Panc1 (cell line): ENCODE measurements at regions not wholly inside any gene's neighbourhood (a gene's known extent, or its start where the extent isn't known, plus 50 kb on each side); places are given as distances from the start of the nearest gene placed in this dataset.

Experiments
- ATAC-seq: fragments of 200-7000 bp; cut with Tn5 transposase; 2 replicates; pipeline ENCODE4 v1.9.1; 2020; ENCODE audit warnings: mild to moderate bottlenecking, moderate library complexity
- BruUV-seq: library from RNA; stranded (reverse); fragments of 400-500 nt; replicated peaks from 2 replicates; lab custom pipeline; 2021; lab: Mats Ljungman, UMichigan
- CTCF ChIA-PET: fragments of 300-600 bp; sonication (Branson Sonifier 250); formaldehyde crosslinking; loops from one replicate; lab custom pipeline; 2022; ENCODE audit warnings: antibody characterized with exemption; lab: Charles Lee
- POLR2A ChIA-PET: fragments of 300-600 bp; sonication (Branson Sonifier 250); formaldehyde crosslinking; loops from one replicate; lab custom pipeline; 2022; ENCODE audit warnings: antibody characterized with exemption; lab: Charles Lee
- DNase-seq: peaks from one replicate; pipeline ENCODE4 v3.0.0-alpha.2; 2010; ENCODE audit warnings: low read depth, low spot score
- H3K27ac ChIP-seq: 2 replicates; pipeline ENCODE4 v1.5.1; 2011; ENCODE audit warnings: mild to moderate bottlenecking, low read length, inconsistent platforms
- H3K27me3 ChIP-seq: fragments of 200-500 bp; sonication (Bioruptor generic); 2 replicates; pipeline ENCODE4 v1.6.0; 2014; ENCODE audit warnings: low read length, inconsistent platforms; ENCODE audit not compliant: control insufficient read depth, insufficient read depth
- H3K36me3 ChIP-seq: fragments of 200-500 bp; sonication (Bioruptor generic); 2 replicates; pipeline ENCODE4 v1.5.1; 2014; ENCODE audit warnings: inconsistent platforms, mild to moderate bottlenecking, low read length, moderate library complexity; ENCODE audit not compliant: control insufficient read depth, insufficient read depth
- H3K4me1 ChIP-seq: 2 replicates; pipeline ENCODE4 v1.5.1; 2011; ENCODE audit warnings: inconsistent platforms, mild to moderate bottlenecking, low read length, moderate library complexity; ENCODE audit not compliant: control insufficient read depth, insufficient read depth
- H3K4me3 ChIP-seq, 2 experiments: 2 replicates each; pipeline ENCODE4 v1.5.1; 2011 to 2012; ENCODE audit warnings: low read depth in 2 of 2, low read length in 2 of 2, mild to moderate bottlenecking in 2 of 2, inconsistent platforms in 1 of 2, moderate library complexity in 1 of 2
- H3K9me3 ChIP-seq: fragments of 200-500 bp; sonication (Bioruptor generic); 2 replicates; pipeline ENCODE4 v1.5.1; 2014; ENCODE audit warnings: low read depth, mild to moderate bottlenecking, inconsistent platforms, low read length, moderate library complexity; ENCODE audit not compliant: control insufficient read depth, insufficient read depth
- POLR2AphosphoS5 ChIP-seq: IDR thresholded peaks from 2 replicates; pipeline ENCODE4 v1.6.1; 2012; ENCODE audit warnings: mild to moderate bottlenecking, low read depth, low read length, moderate library complexity
- SIN3A ChIP-seq: IDR thresholded peaks from 2 replicates; pipeline ENCODE4 v1.6.1; 2012; ENCODE audit warnings: low read depth, mild to moderate bottlenecking, low read length, moderate library complexity, borderline replicate concordance; ENCODE audit not compliant: insufficient read depth
- TCF7L2 ChIP-seq: IDR thresholded peaks from 2 replicates; pipeline ENCODE4 v1.6.1; 2011; ENCODE audit warnings: mild to moderate bottlenecking, low read depth, low read length, inconsistent platforms
- in situ Hi-C: cut with HindIII; loops from 2 replicates; pipeline ENCODE4 v1.10.0; 2016; ENCODE audit warnings: low sequenced_read_pairs, low pct_unique_long_range_greater_than_20kb
- intact Hi-C: fragments of 100-400 bp; cut with micrococcal nuclease; formaldehyde crosslinking; loops from one replicate; pipeline ENCODE4 v1.10.0; 2022; ENCODE audit not compliant: unreplicated experiment
- TF ChIP-seq, protein P1 (sequence below): fragments of 450-650 bp; IDR thresholded peaks from 2 replicates; pipeline ENCODE4 v1.5.1; 2017; ENCODE audit warnings: mild to moderate bottlenecking
- TF ChIP-seq, protein P2 (sequence below), 2 experiments: IDR thresholded peaks; 2 replicates each; pipeline ENCODE4 v1.6.1; 2011 to 2012; ENCODE audit warnings: low read depth in 2 of 2, control low read depth in 1 of 2, low read length in 1 of 2, mild to moderate bottlenecking in 1 of 2, moderate library complexity in 1 of 2; ENCODE audit not compliant: insufficient read depth in 1 of 2

DNA sequence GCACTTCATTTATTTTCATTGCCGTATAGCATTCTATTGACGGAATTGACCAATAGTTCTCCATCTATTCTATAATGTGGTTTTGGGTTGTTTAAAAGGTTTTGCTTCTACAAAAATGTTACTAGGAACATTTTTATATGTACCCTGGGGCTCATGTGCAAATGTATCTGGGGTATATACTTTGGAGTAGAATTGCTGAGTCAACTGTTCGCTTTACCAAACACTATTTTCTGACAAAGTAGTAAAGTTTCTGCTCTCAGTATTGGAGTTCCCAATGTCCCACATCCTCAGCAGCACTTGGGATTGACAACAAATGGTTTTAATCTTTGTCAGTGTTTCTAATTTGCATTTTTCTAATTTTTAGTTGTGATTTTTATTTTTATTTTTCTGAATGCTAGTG lies 602.6 kb downstream of the MCTP2 start:
- ATAC-seq: no peak
- Histone ChIP-seq H3K27me3 (no peaks in the 10 kb centered on the region), H3K4me3 (no peak overlapping the region), H3K36me3 (no peaks in the 10 kb centered on the region), H3K27ac (no peak overlapping the region), H3K4me1 (no peaks in the 10 kb centered on the region), H3K9me3 (no peaks in the 10 kb centered on the region; the same call in 1 of the 2 replicates)
- no peak for DNase-seq
- BruUV-seq: no TSS peak
- POLR2A ChIA-PET: no interaction called here
- TF ChIP-seq TCF7L2: no peak
- TF ChIP-seq, protein P1, sequence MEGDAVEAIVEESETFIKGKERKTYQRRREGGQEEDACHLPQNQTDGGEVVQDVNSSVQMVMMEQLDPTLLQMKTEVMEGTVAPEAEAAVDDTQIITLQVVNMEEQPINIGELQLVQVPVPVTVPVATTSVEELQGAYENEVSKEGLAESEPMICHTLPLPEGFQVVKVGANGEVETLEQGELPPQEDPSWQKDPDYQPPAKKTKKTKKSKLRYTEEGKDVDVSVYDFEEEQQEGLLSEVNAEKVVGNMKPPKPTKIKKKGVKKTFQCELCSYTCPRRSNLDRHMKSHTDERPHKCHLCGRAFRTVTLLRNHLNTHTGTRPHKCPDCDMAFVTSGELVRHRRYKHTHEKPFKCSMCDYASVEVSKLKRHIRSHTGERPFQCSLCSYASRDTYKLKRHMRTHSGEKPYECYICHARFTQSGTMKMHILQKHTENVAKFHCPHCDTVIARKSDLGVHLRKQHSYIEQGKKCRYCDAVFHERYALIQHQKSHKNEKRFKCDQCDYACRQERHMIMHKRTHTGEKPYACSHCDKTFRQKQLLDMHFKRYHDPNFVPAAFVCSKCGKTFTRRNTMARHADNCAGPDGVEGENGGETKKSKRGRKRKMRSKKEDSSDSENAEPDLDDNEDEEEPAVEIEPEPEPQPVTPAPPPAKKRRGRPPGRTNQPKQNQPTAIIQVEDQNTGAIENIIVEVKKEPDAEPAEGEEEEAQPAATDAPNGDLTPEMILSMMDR: no peak
- no peak for TF ChIP-seq SIN3A
- TF ChIP-seq, protein P2, sequence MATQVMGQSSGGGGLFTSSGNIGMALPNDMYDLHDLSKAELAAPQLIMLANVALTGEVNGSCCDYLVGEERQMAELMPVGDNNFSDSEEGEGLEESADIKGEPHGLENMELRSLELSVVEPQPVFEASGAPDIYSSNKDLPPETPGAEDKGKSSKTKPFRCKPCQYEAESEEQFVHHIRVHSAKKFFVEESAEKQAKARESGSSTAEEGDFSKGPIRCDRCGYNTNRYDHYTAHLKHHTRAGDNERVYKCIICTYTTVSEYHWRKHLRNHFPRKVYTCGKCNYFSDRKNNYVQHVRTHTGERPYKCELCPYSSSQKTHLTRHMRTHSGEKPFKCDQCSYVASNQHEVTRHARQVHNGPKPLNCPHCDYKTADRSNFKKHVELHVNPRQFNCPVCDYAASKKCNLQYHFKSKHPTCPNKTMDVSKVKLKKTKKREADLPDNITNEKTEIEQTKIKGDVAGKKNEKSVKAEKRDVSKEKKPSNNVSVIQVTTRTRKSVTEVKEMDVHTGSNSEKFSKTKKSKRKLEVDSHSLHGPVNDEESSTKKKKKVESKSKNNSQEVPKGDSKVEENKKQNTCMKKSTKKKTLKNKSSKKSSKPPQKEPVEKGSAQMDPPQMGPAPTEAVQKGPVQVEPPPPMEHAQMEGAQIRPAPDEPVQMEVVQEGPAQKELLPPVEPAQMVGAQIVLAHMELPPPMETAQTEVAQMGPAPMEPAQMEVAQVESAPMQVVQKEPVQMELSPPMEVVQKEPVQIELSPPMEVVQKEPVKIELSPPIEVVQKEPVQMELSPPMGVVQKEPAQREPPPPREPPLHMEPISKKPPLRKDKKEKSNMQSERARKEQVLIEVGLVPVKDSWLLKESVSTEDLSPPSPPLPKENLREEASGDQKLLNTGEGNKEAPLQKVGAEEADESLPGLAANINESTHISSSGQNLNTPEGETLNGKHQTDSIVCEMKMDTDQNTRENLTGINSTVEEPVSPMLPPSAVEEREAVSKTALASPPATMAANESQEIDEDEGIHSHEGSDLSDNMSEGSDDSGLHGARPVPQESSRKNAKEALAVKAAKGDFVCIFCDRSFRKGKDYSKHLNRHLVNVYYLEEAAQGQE (IDR thresholded peaks at IDR 0.05; ENCODE audit: insufficient read depth in 1 of 2, low read depth in 2 of 2, low read length in 1 of 2): no peak
- TF ChIP-seq POLR2AphosphoS5: no peak
- in situ Hi-C loops (no loop called here), intact Hi-C loops (no loop called here)
- CTCF ChIA-PET: no interaction called here

DNA sequence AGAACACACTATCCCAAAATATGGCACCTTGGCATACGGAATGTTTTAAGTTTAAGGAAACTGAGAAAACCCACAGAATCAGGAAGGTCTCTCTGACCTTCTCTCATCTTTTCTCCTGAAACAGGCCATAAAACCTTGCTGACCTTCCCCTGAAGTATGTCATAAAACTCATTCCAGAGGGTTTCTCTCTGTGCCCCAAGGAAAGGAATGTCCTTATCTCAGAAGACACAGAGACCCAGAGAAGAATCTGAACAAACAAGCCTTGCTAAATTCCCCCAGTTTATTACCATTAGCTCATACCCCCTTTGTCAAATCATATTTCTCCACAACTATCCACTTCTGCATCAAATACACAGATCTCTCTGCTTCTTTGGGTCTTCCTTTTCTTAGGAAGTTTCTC lies 603.1 kb downstream of the MCTP2 start:
- Histone ChIP-seq H3K4me3 (no peak overlapping the region), H3K4me1 (no peaks in the 10 kb centered on the region), H3K27ac (no peak overlapping the region), H3K9me3 (no peaks in the 10 kb centered on the region; the same call in 1 of the 2 replicates), H3K36me3 (no peaks in the 10 kb centered on the region), H3K27me3 (no peaks in the 10 kb centered on the region)
- ChIA-PET POLR2A (no interaction called here), CTCF (no interaction called here)
- ATAC-seq (no peak), DNase-seq (no peak)
- intact Hi-C loops (no loop called here), in situ Hi-C loops (no loop called here)
- TF ChIP-seq, protein P2 (IDR thresholded peaks at IDR 0.05; ENCODE audit: insufficient read depth in 1 of 2, low read depth in 2 of 2, low read length in 1 of 2): no peak
- TF ChIP-seq TCF7L2 (no peak), POLR2AphosphoS5 (no peak), SIN3A (no peak)
- TF ChIP-seq, protein P1: no peak
- BruUV-seq: no TSS peak
